ENCODE measurements at regions not wholly inside any gene's neighbourhood (a gene's known extent, or its start where the extent isn't known, plus 50 kb on each side); places are given as distances from the start of the nearest gene placed in this dataset.

DNA sequence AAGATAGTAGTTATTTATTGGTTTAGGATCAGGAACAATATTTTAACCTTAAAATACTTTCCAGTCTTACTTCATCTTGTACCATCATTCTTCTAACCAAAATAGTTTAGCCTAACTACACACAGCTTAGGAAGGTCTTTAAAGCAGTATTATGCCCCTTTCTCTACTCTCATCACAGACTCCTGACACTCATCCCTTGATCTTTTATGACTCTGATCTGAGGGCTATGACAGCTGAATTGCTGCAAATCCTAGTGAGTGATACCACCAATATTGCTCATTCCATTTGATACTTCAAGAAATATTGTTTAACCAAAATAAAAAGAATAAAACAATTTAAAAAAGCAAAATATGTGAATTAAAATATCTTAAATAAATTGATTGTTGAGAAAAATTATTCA is 746.6 kb upstream of the ACO1 start:
- TF ChIP-seq, protein P1, sequence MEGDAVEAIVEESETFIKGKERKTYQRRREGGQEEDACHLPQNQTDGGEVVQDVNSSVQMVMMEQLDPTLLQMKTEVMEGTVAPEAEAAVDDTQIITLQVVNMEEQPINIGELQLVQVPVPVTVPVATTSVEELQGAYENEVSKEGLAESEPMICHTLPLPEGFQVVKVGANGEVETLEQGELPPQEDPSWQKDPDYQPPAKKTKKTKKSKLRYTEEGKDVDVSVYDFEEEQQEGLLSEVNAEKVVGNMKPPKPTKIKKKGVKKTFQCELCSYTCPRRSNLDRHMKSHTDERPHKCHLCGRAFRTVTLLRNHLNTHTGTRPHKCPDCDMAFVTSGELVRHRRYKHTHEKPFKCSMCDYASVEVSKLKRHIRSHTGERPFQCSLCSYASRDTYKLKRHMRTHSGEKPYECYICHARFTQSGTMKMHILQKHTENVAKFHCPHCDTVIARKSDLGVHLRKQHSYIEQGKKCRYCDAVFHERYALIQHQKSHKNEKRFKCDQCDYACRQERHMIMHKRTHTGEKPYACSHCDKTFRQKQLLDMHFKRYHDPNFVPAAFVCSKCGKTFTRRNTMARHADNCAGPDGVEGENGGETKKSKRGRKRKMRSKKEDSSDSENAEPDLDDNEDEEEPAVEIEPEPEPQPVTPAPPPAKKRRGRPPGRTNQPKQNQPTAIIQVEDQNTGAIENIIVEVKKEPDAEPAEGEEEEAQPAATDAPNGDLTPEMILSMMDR (conservative IDR thresholded peaks at IDR 0.05; ENCODE audit: low read depth, low read length) = no peak
- no peak for TF ChIP-seq MAFK (IDR thresholded peaks at IDR 0.05; ENCODE audit: low read depth, low read length)
